ENCODE measurements at regions not wholly inside any gene's neighbourhood (a gene's known extent, or its start where the extent isn't known, plus 50 kb on each side); places are given as distances from the start of the nearest gene placed in this dataset.

DNA sequence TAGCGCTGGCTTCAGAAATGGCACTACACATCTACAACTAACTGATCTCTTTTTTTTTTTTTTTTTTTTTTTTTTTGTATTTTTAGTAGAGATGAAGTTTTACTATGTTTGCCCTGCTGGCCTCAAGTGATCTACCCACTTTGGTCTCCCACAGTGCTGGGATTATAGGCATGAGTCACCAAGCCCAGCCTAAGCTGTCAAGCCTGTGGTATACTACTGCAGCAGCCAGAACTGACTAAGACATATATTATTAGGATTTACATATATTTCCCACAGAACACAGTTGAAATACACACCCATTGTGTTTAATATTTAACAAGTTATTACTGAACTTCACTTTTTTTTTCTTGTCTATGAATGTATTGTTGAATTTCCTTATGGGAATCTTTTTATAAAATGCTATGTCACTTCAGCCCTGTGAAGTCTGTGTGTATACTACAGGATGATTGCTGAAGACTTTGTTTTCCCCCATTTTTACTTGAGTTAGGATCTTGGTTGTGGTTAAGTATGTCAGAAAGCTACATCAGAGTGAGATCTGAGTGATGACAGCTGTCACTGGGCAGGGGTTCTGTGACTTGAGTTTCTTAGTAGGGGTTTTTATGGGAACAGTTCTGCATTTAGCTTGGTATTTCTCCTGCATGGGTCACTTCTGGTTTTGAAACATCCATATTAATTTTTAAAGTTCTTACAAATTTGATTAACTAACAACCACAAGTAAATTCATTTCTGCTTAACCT lies 481.5 kb downstream of the CDY2B start:
- TF ChIP-seq, protein P1, sequence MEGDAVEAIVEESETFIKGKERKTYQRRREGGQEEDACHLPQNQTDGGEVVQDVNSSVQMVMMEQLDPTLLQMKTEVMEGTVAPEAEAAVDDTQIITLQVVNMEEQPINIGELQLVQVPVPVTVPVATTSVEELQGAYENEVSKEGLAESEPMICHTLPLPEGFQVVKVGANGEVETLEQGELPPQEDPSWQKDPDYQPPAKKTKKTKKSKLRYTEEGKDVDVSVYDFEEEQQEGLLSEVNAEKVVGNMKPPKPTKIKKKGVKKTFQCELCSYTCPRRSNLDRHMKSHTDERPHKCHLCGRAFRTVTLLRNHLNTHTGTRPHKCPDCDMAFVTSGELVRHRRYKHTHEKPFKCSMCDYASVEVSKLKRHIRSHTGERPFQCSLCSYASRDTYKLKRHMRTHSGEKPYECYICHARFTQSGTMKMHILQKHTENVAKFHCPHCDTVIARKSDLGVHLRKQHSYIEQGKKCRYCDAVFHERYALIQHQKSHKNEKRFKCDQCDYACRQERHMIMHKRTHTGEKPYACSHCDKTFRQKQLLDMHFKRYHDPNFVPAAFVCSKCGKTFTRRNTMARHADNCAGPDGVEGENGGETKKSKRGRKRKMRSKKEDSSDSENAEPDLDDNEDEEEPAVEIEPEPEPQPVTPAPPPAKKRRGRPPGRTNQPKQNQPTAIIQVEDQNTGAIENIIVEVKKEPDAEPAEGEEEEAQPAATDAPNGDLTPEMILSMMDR (IDR thresholded peaks at IDR 0.05; ENCODE audit: partially characterized antibody, unreplicated experiment), result no peak
- no peaks in the 10 kb centered on the region for H3K4me1 Mint-ChIP-seq (ENCODE audit: low read depth, unreplicated experiment)
- no peak overlapping the region for H3K4me3 Mint-ChIP-seq (ENCODE audit: unreplicated experiment)
- no peaks in the 10 kb centered on the region for H3K9me3 Mint-ChIP-seq (ENCODE audit: unreplicated experiment)
- H3K27ac Mint-ChIP-seq (ENCODE audit: unreplicated experiment), result no peak overlapping the region
- no peaks in the 10 kb centered on the region for H3K36me3 Mint-ChIP-seq (ENCODE audit: unreplicated experiment)
- DNase-seq, result no peak
- H3K27me3 Mint-ChIP-seq (ENCODE audit: unreplicated experiment), result no peaks in the 10 kb centered on the region

DNA sequence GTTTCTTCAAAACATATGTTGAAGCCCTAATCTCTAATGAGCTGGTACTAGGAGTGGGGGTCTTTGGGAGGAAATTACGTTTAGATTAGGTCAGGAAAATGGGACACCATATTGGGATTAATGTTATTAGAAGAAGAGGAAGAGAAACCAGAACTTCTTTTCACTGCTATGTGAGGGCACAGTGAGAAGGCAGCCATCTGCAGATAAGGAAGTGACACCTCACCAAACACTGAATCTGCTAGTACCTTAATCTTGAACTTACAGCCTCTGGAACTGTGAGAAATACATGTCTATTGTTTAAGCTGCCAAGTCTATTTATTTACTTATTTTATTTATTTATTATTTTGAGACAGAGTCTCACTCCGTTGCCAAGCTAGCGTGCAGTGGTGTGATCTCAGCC lies 482.4 kb downstream of the CDY2B start:
- Mint-ChIP-seq H3K27me3 (ENCODE audit: unreplicated experiment) (no peaks in the 10 kb centered on the region), H3K9me3 (ENCODE audit: unreplicated experiment) (no peaks in the 10 kb centered on the region), H3K36me3 (ENCODE audit: unreplicated experiment) (no peaks in the 10 kb centered on the region), H3K27ac (ENCODE audit: unreplicated experiment) (no peak overlapping the region), H3K4me1 (ENCODE audit: low read depth, unreplicated experiment) (no peaks in the 10 kb centered on the region), H3K4me3 (ENCODE audit: unreplicated experiment) (no peak overlapping the region)
- no peak for DNase-seq
- TF ChIP-seq, protein P1 (IDR thresholded peaks at IDR 0.05; ENCODE audit: partially characterized antibody, unreplicated experiment), result no peak

DNA sequence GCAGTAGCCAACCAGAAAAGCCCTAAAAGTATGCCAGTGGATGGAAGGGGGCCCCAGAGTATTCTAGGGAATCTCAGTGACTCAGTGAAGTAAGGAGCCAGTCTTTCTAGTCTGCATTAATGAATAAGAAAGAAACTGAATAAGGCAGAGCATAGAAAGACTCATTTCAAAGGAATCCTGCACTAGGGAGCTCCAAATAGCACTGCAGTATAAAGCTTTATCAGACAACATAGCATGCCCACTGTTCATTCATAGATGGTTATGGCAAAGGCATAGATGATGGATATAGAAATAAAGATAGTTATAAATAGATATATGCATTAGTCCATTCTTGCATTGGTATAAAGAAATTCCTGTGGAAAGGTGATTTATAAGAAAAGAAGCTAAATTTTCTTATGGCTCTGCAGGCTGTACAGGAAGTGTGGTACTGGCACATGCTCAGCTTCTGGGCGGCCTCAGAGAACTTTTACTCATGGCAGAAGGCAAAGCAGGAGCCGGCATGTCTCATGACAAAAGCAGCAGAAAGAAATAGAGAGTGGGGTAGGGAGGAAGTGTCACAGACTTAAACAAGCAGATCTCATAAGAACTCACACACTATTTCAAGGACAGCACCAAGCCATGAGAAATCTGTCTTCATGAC lies 498.5 kb downstream of the CDY2B start:
- H3K4me1 Mint-ChIP-seq (ENCODE audit: low read depth, unreplicated experiment), result no peaks in the 10 kb centered on the region
- DNase-seq, result no peak
- H3K36me3 Mint-ChIP-seq (ENCODE audit: unreplicated experiment), result no peaks in the 10 kb centered on the region
- H3K27ac Mint-ChIP-seq (ENCODE audit: unreplicated experiment), result no peak overlapping the region
- H3K9me3 Mint-ChIP-seq (ENCODE audit: unreplicated experiment), result no peaks in the 10 kb centered on the region
- TF ChIP-seq, protein P1 (IDR thresholded peaks at IDR 0.05; ENCODE audit: partially characterized antibody, unreplicated experiment), result no peak
- H3K4me3 Mint-ChIP-seq (ENCODE audit: unreplicated experiment), result no peak overlapping the region
- no peaks in the 10 kb centered on the region for H3K27me3 Mint-ChIP-seq (ENCODE audit: unreplicated experiment)

DNA sequence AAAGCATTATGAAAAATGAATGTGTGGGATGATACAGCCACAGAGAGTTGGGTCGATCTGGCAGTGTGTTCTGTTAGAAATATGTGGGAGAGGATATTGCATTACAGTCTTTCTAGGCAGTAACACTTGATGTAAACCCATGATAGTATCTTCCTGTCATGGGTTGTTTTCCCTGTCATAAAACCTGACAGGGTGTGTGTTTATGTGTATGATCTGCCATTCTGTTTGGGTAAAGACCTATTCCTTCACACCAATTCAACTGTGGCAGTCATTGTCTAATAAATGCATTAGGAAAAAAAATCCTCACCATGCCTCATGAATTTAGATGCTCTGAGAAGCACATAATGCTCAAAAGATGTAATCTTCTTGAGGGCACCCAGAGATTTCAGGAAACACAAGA lies 501.7 kb downstream of the CDY2B start:
- no peak for DNase-seq
- Mint-ChIP-seq H3K27ac (ENCODE audit: unreplicated experiment) (no peak overlapping the region), H3K4me1 (ENCODE audit: low read depth, unreplicated experiment) (no peaks in the 10 kb centered on the region), H3K36me3 (ENCODE audit: unreplicated experiment) (no peaks in the 10 kb centered on the region), H3K4me3 (ENCODE audit: unreplicated experiment) (no peak overlapping the region), H3K27me3 (ENCODE audit: unreplicated experiment) (no peaks in the 10 kb centered on the region), H3K9me3 (ENCODE audit: unreplicated experiment) (no peaks in the 10 kb centered on the region)
- TF ChIP-seq, protein P1 (IDR thresholded peaks at IDR 0.05; ENCODE audit: partially characterized antibody, unreplicated experiment), result no peak

DNA sequence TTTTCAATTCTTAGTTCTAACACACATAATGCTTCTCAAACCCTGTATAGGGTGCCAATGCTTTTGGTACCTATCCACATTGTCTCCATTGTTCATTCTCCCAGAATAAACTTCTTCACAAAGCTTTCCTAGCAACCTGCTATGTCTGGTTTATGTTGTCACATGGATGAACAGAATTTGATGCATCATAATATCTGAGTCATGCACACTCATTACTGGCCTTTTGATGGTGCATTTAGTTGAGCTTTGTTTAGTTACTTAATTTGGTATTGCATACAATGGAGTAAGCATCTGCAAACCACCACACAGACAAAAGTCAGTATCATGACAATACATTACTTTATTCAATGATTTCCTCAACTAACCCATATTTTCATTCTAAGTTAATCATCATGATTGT lies 511.6 kb downstream of the CDY2B start:
- Mint-ChIP-seq H3K36me3 (ENCODE audit: unreplicated experiment) (no peaks in the 10 kb centered on the region), H3K4me1 (ENCODE audit: low read depth, unreplicated experiment) (no peaks in the 10 kb centered on the region), H3K27me3 (ENCODE audit: unreplicated experiment) (no peaks in the 10 kb centered on the region), H3K9me3 (ENCODE audit: unreplicated experiment) (peaks cover 2% of the 10 kb centered on the region), H3K27ac (ENCODE audit: unreplicated experiment) (no peak overlapping the region), H3K4me3 (ENCODE audit: unreplicated experiment) (no peak overlapping the region)
- TF ChIP-seq, protein P1 (IDR thresholded peaks at IDR 0.05; ENCODE audit: partially characterized antibody, unreplicated experiment), result no peak
- DNase-seq, result no peak

All from glutamatergic neuron (in vitro differentiated cells).